COLO668 (cell line): ENCODE measurements at regions not wholly inside any gene's neighbourhood (a gene's known extent, or its start where the extent isn't known, plus 50 kb on each side); places are given as distances from the start of the nearest gene placed in this dataset.

ENCODE experiments used
- DNase-seq: peaks from one replicate; lab custom pipeline; 2025; ENCODE audit not compliant: unreplicated experiment; lab: John Stamatoyannopoulos, UW

GRCh38 chr1:81634294-81634693 is 166.4 kb upstream of the ADGRL2 start:
- DNase-seq: no peak

- DNase-seq: no peak
Observed at GRCh38 chr1:81619156-81619555, 181.6 kb upstream of the ADGRL2 start.

- DNase-seq: no peak
Observed at GRCh38 chr1:81618376-81618775, 182.4 kb upstream of the ADGRL2 start.

GRCh38 chr1:81617308-81617967 is 183.3 kb upstream of the ADGRL2 start:
- DNase-seq: no peak

GRCh38 chr1:81613803-81614202 is 186.9 kb upstream of the ADGRL2 start:
- DNase-seq: no peak

DNA sequence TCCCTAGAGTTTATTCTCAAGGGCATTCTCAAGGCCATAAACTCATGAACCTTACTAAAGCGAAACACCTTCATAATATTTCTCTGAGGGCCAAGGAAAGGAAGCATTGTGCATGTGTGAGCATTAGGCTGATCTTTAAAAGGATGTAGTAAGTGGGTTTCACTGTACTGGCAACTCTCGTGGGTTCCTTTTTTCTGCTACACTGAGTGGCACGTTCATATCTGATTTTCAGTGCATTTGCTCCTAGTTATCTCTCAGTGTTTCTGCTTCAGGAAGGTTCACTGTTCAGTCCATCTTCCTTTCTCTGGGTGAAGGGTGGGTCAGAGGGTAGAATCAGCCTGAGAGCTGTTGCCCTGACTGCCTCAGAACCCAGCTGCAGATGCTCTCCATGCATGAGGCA is 192.8 kb upstream of the ADGRL2 start:
- DNase-seq: no peak

DNA sequence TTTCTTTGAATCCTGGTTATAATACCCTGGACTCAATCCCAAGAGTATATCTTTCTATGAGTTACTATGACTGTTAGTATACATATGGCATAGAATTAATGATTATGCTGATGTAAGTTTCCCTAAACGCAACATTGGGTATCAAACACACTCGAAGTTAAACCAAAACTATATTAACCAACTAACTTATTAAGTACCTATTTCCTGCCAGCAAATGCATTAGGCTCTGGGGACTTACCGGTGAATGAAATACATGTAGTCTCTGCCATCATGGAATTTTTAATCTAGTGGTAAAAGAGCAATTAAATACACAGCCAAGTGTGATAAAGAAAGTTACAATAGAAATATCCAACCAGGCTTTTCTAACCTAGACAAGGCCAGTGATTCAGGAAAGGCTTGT is 193.6 kb upstream of the ADGRL2 start:
- DNase-seq: no peak

GRCh38 chr1:81606656-81607055 is 194.1 kb upstream of the ADGRL2 start:
- DNase-seq: peak; percentile 30

DNA sequence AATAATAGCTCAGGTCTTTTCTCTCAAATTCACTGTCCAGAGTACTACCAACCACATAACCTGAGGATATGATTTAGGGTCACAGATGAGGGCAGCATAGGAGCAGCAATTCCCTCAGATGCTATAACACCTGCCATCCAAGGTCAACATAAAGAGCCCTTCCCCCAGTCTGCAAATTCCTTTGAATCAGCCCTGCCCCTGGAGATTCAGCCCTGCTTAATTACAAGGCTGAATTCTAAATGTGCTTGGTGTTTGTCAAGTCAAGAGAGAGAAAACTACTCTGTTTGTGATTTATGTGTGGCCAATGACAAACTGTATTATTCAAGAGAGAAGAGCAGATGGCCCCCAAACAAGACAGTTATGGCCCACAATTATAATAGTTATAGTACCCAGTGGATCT is 195.7 kb upstream of the ADGRL2 start:
- DNase-seq: peak; percentile 20

GRCh38 chr1:81600878-81601622 is 199.7 kb upstream of the ADGRL2 start:
- DNase-seq: no peak

DNA sequence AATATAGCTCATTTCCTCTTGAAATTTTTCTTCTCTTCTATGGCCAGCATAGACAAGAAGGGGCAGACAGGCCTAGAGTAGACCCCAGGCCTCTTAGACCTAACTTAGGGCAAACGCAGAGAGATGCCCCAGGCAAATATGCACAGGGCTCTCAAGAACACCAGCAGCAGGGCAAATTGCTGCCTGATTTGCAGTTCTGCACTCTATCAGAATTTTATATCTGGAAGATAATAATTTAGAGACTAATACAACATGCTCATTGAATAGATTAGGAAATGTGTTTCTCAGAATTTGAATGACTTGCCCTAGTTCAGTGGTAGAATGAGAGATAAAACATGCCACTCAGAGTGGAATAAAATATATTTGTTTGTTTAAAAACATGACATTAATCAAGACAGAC is 200.4 kb upstream of the ADGRL2 start:
- no peak for DNase-seq

- peak; percentile 33 for DNase-seq
Observed at GRCh38 chr1:81598623-81599022, 202.1 kb upstream of the ADGRL2 start.

- no peak for DNase-seq
Observed at GRCh38 chr1:81597720-81598426, 202.9 kb upstream of the ADGRL2 start.

DNA sequence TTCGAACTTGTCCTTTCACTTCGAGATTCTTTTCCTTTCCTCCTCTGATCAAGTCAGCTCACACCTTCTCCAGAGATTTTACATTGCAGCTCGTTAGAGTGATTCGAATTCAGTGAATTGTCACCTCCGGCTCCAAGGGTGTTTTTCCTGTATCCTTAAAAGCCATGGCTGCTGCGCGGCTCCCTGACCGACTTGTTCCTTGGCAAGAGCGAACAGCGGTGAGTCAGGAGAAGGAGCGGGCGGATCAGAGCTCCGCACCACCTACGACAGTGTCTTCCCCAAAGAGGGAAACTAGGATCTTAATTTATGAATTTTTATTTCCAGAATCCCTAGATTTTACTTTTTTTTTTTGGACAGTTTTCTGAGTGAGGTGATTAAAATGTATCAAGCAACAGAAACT is 204.4 kb upstream of the ADGRL2 start:
- DNase-seq: no peak

GRCh38 chr1:81594206-81594605 is 206.5 kb upstream of the ADGRL2 start:
- DNase-seq: no peak

DNA sequence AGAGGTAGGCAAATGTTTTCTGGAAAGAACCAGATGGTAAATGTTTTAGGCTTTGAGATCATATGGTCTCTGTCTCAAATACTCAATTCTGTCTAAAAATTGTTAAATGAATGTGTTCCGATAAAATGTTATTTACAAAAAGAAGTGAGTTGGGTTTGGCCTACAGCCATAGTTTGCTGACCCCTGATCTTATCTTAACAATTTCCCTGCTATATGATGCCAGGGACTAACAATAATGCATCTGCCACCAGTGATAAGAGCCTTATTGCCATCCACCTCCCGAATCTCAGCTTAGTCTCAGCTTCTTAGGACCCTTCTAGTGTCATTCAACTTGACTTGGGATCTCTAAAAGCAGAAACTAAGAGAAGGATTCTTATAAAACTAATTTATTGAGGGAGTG is 208.5 kb upstream of the ADGRL2 start:
- no peak for DNase-seq

GRCh38 chr1:81590171-81590570 is 210.6 kb upstream of the ADGRL2 start:
- DNase-seq: no peak

GRCh38 chr1:81588149-81588548 is 212.6 kb upstream of the ADGRL2 start:
- no peak for DNase-seq

GRCh38 chr1:81587426-81587825 is 213.3 kb upstream of the ADGRL2 start:
- no peak for DNase-seq

- DNase-seq: no peak
Observed at GRCh38 chr1:81585371-81585770, 215.4 kb upstream of the ADGRL2 start.

DNA sequence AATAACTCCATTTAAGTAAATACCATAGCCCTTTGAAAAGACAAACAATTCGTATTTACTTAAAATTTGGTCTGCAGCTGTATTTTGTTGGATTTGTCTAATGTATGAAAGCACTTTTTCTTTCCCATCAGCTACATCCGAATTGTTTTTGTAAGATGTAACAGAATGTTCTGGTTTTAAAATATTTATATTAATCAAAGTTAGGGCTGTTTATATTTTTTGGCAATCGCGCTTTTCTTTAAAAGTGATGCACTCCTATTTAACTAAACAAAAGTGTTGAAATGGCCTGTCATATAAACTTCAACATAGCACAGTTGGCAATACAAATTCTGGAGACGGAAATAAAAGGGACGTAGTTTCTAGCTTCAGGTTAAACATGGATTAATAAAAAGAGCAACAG is 216.3 kb upstream of the ADGRL2 start:
- no peak for DNase-seq

DNA sequence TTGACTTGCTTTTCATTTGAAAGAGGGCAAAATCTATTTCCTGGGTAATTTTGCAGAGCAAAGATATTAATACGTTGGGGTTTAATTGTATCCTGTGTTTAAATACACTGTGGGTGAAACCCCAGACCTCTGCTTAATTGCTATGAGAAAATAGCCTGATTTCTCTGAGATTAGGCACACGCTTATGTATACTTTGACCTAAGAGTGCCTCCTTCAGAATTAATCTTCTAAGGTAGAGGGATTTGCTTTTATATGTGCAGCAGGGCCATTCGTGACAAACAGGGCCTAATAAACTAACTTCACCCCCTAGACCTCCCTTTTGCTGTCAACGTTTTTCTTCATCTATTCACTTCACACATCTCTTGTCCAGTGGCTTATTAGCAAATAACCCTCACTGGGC is 216.9 kb upstream of the ADGRL2 start:
- no peak for DNase-seq
